T1000 (cell line): ENCODE measurements at regions not wholly inside any gene's neighbourhood (a gene's known extent, or its start where the extent isn't known, plus 50 kb on each side); places are given as distances from the start of the nearest gene placed in this dataset.

Experiments used
- DNase-seq: peaks from one replicate; lab custom pipeline; 2025; ENCODE audit warnings: mixed read lengths; lab: John Stamatoyannopoulos, UW

DNA sequence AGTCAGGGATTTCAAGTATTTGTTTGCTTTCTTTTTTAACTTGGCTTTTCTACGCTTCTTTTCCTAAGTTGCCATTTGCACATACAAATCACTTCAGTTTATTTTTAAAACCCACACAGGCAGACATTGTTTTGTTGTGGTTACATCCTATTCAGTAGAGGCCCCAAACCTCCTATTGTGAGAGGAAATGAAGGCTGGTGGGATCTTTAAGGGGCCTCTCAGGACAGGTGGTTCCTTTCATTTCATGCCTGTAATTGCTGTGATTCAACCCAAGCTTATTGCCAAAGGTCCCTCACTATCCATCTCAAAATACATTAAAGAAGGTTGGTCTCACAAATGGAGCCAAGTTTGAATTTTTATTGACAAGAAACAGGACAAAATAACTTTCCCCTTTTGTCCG is 257.1 kb downstream of the ADAMTS20 start:
- DNase-seq: no peak

- DNase-seq: no peak
Observed at GRCh38 chr12:43294147-43294546, 257.9 kb downstream of the ADAMTS20 start.

- no peak for DNase-seq
Observed at GRCh38 chr12:43293396-43293795, 258.6 kb downstream of the ADAMTS20 start.

- DNase-seq: no peak
Observed at GRCh38 chr12:43292699-43293098, 259.3 kb downstream of the ADAMTS20 start.

DNA sequence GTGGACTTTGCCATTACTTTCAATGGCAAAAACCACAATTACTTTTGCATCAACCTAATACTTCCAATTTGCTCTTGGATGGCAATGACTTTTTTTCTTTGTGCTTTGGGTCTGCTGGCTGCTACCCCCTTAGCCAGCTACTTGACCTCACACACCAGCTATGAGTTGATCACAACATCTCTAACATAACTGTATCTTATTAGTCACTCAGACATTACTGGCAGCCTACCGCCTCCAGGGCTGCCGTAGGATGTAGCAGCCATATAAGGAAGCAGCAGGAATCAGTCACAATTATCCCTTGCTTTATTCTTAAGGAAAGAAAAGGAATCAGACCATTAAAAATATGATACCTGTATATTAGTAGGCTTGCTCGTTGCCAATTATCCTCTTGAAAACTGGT is 260.5 kb downstream of the ADAMTS20 start:
- no peak for DNase-seq

- no peak for DNase-seq
Observed at GRCh38 chr12:43290836-43291235, 261.2 kb downstream of the ADAMTS20 start.

DNA sequence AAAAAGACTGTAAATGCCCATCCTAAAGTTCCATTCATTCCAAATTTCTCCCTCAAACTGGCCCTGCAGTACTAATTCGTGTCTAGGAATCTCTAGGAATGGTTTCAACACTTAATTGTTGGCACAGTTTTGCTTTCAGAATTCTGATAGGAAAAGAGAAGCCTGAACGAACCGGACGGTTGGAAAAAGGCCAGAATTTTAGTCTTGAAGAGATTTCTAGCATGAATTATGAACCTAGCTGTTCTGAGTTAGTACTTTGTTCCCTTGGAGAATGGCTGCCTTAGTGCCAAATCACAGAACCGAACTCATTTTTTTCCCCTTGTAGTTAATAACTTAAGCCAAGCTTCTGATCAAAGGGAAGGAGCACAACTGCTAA is 262.6 kb downstream of the ADAMTS20 start:
- DNase-seq: no peak

- DNase-seq: no peak
Observed at GRCh38 chr12:43288671-43289425, 263.2 kb downstream of the ADAMTS20 start.

GRCh38 chr12:43287706-43288383 is 264.2 kb downstream of the ADAMTS20 start:
- no peak for DNase-seq

GRCh38 chr12:43286986-43287385 is 265.0 kb downstream of the ADAMTS20 start:
- DNase-seq: no peak

GRCh38 chr12:43285159-43285598 is 266.8 kb downstream of the ADAMTS20 start:
- no peak for DNase-seq

DNA sequence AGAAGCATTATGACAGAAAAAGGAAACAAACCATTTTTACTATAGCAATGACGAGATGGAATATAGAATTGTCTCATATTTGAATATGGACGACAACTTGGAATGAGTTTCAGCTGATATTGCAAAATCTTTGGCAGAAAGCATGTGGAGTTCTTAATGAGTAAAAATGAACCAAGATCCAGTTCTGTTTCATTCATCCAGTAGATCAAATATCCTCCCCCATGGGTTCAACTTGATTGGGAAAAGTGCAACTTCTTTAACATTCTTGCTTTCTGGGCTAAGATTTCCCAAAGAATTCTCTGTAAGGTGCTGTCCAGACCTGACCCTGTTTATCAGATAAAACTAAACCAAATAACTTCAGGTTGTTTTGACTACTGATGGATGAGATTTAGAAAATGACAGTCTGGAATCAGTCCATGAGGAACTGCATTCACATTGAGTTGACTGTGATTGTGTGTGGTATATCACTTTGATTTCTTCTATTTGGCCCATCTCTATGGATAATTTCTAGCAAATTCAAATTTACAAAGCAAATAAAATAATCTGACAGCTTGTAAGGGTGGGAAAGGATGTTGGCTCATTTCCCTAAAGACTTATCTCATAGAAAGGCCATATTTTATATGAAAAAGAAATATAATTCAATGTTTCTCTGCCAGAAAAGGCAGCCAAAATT is 267.4 kb downstream of the ADAMTS20 start:
- no peak for DNase-seq

DNA sequence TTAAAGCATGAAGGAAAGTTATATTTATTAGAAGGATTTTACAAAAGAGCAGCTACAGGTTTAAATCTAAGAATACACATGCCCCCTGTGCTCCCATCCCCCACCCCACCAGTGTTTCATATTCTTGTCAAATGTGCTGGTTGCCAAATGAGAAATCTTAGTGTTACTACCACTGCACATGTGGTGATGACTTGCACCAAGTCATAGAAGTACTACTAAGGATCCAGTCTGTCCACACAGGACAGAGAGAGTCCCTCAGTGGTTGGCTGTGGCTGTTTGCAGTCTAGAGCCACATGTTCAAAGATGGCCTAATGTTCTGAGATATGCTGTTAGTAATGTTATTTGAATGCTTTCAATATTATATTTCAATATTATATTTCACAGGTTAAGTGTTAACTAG is 268.8 kb downstream of the ADAMTS20 start:
- no peak for DNase-seq

GRCh38 chr12:43282106-43282505 is 269.9 kb downstream of the ADAMTS20 start:
- DNase-seq: no peak

DNA sequence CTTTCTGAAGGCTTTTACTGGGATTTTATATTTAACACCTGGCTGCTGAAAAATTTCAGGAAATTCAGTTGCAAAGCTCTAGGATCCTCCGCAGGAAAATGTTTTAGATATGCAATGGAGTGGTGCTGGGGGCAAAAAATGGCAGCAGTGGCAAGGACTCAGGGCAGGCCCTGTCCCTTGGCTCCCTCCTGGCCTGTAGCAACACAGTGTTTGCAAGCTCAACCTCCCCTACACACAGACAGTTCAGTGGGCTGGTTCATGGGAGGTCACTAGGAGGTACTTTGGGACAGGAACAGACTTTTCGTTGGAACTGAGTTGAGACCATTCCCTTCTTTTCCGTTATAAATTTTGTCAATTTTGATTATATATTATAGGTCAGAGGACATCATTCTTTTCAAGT is 270.4 kb downstream of the ADAMTS20 start:
- no peak for DNase-seq

- no peak for DNase-seq
Observed at GRCh38 chr12:43278541-43278832, 273.5 kb downstream of the ADAMTS20 start.

DNA sequence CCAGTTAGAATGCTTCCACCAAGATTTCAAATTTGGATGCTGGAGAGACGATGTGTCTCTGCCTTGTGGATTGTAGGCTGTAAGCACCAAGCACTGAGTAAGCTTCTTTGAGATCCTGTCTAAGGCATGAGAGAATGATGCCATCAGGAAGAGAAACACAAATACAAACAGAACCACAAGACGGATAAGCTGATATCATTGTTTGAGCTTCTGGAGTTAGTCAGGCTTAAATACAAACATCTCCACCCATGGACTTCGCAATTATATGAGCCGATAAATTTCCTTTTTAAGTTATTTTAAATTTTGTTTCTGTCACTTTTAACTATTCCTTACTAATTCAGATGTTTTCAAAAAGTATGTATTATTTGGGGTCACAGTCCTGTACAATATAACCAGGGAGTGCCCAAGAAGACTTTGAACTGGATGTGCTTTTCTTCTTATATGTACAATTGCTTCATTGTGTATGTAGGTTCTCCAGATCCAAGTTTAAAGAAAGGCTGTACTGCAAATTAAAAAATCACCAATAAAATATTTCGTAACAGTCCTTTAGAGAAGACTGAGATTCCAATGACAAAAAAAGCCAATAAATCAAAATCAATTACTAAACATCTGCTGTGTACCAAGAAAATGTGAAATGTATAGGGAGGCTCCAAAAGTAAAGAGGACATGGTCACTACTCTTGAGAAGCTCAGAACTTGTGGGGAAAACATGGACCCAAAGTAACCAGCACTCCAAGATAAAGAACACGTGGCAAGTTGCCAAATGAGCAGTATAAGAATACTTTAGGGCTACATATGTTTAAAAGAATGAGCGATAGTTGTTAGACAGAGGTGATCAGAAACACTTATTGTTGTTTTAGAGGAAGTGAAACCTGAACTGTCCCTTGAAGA is 274.1 kb downstream of the ADAMTS20 start:
- no peak for DNase-seq

DNA sequence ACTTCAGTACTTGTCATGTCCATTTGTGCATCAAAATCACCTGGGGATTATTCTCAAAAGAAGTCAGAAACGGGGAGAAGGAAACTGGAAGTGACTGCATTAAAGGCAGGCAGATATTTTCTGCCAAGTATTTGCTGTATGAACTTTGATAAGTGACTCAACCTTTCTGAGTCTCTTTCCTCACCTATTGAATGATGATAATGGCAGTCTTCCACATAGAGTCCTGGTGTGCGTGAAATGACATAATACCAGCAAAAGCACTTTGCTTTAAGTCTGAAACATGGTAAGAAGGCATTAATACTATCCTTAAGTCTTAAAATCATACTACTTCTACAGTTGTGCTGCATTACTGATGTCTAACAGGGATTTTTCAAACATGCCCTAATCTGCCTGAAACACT is 278.5 kb downstream of the ADAMTS20 start:
- DNase-seq: no peak

DNA sequence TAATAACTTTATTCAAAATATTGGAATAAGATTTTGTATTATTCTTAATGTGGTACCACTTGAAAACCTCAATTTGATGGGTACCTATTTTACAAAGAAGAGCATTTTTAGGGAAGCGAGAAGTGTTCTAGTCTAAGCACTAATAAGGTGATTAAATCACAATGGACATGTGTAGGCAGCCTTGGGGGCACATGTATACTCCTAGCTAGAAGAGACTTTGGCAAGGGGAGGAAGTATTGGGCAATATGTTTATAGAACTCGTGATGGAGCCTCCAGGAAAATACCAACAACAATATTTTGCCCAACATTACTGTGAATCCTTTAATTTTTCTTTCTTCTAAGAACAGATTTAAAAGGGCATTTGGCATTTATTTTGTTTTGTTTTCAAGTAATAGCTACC is 280.3 kb downstream of the ADAMTS20 start:
- DNase-seq: no peak

- DNase-seq: no peak
Observed at GRCh38 chr12:43267818-43268217, 284.2 kb downstream of the ADAMTS20 start.

GRCh38 chr12:43261701-43262100 is 290.3 kb downstream of the ADAMTS20 start:
- no peak for DNase-seq

- no peak for DNase-seq
Observed at GRCh38 chr12:43255522-43256111, 296.4 kb downstream of the ADAMTS20 start.
